Midbrain (tissue), 1 donor: ENCODE measurements at regions not wholly inside any gene's neighbourhood (a gene's known extent, or its start where the extent isn't known, plus 50 kb on each side); places are given as distances from the start of the nearest gene placed in this dataset.

Source experiments
- DNase-seq: peaks from one replicate; lab custom pipeline; 2025; lab: John Stamatoyannopoulos, UW

DNA sequence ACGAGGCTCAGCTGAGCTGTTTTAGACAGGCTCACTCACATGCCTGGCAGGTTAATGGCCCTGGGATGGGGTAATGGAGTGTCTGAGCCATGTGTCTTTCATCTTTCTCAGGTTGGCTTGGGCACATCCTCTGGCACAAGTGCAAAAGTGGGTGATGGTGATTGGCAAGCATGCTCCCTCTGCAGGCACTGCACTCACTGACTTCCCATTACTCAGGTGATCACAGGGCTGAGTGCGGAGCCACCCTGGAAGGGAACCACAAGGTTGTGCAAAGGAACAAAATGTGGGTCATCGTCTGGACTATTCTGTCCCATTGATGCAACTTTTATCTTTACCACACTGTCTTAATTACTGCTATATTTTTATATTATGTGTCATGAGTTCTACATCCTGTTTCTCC is 244.1 kb upstream of the AKR1E2 start:
- DNase-seq, result no peak

DNA sequence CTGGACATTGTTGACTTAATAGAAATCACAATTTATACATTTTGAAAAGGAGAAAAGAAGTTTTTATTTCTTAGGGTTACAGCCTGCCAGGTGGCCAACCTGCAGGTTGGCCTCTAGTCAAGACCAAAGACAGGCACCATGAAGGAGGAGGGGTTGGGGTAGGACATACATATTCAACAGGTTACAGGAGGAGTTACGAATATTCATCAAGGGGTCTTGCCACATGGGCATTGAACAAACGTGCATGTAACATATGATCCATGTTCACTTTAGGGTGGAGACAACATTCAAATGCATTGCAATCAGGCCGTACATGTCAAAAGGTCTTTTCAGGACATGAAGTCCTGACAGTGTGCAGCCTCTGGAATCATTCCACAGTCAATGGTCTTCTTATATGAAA is 246.2 kb upstream of the AKR1E2 start:
- DNase-seq, result no peak

DNA sequence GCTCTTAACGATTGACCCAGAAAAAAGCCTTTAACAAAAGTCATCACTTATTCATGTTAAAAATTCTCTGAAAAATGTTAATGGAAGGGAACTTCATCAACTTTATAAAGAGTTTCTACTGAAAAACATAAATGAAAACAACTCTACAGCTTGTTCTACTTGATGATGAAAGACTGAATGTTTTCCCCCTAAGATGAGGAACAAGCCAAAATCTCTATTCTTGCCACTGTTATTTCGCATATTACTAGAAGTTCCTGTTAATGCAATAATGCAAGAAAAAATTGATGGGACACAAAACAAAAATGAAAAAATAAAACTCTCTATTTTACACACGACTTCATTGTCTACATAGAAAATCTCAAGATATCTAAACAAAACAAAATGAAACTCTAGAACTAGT is 249.8 kb upstream of the AKR1E2 start:
- no peak for DNase-seq

DNA sequence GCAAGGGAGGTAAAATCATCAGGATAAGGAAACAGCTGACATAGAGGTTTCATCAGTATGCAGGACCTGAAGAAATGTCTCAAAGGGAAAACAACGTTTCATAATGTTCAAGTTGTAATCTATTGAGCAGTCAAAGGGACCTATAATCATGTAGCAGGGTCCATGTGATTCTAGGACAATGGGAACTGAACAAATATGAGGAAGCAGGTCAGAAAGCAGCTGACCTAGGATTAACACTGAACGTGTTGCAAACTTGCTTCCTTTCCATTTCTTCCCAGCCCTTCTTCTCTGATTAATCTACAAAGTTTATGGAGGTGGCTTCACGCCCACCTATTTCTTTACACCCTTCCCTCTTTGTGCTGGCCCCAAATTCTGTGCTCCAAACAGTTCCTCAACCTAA is 256.9 kb upstream of the AKR1E2 start:
- DNase-seq, result no peak

DNA sequence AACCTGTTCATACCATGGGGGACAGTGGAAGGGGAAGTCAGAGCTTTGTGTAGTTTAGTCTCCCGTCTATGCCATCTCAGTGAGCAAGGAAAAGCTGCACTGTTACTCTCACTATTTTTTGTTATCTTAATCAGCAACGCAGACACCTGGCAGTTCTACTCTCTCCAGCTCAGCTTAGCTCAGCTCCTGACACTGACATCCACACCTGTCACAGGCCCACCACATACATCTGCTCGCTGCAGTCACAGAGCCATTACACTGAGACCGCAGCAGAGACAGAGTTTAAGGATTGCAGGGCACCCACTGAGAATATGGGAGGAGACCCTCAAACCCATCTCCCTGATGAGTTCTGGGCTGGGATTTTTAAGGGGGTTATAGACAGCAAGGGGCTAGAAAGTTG is 257.3 kb upstream of the AKR1E2 start:
- no peak for DNase-seq

DNA sequence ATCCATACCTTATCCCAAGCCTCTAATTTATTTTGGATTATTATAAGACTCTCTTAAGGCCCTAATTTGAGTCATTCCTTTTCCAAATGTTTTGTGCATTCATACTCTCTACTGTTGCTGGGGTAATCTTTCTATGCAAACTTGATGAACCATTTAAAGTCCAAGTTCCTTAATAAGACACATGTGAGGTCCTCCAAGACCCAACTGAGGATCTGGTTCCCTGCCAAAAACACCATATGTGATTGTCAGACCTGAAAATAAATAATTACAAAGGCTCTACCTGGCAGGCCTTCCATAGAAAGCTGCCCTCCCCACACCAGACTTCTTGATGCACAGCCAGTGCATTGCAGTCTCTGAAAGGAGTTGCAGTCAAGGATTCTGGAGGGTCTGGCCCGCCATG is 257.9 kb upstream of the AKR1E2 start:
- DNase-seq, result no peak

DNA sequence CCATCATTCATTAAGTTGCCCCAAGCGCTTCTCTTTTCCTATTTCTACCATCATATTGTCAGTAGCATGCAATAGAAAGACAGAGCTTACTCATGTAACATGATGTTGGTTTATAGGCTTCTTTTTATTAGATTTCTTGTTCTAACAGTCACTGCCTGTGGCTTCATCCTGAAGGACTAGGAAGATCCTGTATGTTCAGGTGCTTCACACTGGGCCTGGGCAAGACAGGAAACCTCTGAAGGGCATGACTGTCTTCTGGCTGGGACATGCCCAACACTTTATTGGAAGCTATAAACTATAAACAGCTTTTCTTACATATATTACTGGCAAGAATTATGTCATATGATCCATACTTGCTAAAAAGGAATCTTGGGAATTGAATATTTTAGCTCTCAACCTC is 258.4 kb upstream of the AKR1E2 start:
- no peak for DNase-seq

DNA sequence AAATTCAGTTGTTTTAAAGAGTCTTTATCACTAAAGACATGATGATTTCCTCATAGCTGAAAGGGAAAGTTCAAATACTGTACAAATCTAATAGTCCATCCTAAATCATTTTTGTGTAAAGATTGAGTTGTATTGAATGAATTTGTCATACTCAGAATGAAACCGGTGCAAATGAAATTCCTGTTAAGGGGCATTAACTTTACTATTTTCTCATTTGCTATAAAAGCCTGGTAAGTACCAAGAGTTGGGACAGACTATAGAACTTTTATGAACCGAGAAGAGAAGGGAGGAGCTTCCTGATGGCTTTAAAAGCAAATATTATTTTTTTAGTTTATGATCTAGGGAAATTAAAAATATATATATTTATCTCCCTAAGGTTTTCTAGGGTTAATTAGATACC is 260.0 kb upstream of the AKR1E2 start:
- no peak for DNase-seq

DNA sequence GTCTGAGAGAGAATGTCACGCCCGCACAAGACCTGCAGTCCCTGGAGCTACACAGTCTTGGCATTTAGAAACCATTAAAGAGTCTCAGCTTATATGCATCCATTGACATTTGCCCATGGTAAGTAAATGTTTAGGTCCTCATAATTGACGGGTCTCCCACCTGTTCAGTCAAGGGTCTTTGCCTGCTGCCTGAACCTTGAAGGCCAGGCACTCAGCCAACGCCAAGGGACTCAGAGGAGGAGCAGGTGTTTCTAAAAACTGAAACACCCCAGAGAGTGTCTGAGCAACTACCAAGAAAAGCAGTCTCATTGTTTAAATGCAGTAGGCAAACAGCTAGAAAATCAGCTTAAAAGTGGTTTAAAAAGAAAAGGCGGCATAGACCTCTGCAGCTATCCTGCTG is 264.7 kb upstream of the AKR1E2 start:
- DNase-seq, result no peak

DNA sequence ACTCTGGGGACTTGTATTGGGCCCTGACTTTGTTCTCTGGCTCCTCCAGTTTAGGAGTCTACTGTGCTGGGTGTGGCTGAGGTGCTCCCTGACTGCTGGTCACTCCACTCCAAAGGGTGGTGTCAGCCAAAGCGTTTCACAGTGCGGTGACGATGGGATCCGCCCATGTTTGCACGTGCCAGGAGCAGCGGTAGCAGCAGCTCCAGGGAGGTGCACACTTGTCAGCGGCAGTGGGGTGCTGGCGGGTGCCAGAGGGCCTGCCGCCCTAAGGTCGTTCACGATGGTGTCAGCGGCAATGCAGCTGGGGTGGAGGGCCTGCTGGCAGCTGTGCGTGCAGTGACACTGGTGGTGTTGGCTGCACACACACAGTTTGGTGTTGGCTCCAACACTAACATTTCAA is 268.5 kb upstream of the AKR1E2 start:
- no peak for DNase-seq

DNA sequence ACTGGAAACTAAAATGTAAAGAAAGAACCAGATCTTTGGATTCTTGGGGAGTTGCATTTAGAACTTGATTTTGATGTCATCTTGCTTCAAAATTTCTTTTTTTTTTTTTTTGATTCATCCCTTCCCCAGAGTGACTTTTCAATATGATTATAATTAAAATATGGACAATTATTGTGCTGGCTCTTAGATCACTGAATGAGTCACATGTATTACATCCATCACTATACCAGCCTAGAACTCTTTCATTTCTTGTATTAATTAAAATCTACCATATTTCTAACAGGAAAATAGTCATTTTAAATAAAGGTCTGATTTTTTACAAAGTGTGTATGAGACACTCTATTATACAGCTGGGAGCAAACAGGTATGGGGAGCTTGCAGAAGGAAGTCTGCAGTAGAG is 269.5 kb upstream of the AKR1E2 start:
- no peak for DNase-seq

DNA sequence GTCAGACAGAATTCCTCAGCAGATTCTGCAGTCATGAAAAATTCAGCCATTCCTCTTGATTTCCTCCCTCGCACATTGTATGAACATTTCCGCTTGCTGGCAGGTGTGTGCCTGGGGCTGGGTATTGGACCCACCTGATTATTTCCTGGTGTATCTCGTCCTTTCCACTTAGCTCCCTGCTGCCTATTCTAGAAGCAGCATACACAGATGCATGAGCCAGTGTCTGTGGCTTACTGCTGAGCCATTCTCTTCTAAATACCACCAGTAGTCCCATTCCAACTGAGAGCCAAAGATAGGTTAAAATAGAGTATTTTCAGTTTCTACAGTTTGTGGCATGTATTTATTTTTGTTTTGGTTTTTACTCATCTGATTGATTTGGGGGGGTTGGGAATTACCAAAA is 270.1 kb upstream of the AKR1E2 start:
- DNase-seq, result no peak

DNA sequence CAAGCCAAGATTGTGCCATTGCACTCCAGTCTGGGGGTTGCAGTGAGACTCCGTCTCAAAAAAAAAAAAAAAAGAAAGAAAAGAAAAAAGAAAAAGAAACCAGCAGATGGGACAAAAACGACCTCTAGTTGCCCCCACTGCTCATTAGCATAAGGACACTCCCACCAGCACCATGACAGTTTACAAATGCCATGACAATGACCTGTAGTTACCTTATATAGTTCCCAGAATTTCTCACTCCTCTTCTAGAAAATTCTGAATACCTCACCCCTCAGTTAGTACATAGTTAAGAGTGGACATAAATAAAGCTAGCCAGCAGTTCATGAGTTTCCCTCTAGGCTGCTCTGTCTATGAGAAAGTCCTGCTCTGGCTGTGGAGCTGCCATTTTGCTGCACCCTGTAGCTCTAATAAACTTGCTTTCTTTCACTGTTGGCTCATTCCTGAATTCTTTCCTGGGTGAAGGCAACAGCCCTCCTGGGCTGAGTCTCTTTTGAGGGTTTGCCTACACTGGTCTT is 276.8 kb upstream of the AKR1E2 start:
- no peak for DNase-seq

DNA sequence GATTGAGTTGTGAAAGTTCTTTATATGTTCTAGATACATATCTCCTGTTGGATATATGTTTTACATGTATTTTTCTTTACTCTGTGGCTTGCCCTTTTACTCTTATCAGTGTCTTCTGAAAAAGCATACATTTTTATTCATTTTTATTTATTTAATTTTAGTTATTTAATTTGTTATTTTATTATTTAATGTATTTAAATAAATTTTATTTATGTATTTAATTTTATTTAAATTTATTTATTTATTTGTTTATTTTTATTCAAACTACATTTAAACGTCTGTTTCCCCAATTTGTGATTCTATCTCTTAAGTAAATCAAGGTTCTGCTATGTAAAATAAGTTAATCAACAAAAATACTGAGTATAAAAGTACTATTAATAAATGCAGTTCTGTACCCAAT is 279.1 kb upstream of the AKR1E2 start:
- no peak for DNase-seq

DNA sequence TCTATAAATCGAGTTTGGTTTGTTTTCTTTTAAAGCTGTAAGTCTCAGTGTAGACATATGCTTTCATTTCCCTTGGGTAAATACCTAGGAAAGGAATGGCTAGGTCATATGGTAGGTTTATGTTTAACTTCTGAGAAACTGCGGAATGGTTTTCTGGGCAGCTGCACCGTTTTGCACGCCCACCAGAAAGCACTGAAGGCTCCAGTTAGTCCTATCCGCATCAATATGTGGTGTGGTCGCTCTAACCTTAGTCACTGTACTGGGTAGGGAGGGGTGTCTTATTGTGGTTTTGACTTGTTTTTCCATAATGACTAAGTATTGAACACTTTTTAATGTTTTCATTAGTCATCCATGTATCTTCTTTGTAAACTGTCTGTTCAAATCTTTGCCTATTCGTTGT is 279.5 kb upstream of the AKR1E2 start:
- DNase-seq, result no peak

DNA sequence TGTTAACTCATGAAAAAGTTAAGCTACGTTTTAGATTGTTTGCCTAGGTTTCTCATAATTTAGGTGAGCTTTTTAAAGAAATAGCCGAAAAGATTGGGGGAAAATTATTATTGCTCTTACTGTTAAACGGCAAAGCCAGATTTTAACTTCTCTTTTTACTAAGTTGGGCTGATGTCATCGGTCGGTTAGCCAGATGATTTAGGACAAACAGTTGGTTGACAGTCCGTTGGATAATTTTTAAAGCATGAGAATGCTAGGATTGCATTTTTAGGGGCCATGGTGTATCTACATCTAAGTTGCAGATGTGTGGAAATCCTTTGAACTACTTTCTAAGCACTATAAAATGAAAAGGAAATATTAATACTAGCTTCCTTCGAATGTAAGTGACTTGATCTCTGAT is 280.9 kb upstream of the AKR1E2 start:
- no peak for DNase-seq

DNA sequence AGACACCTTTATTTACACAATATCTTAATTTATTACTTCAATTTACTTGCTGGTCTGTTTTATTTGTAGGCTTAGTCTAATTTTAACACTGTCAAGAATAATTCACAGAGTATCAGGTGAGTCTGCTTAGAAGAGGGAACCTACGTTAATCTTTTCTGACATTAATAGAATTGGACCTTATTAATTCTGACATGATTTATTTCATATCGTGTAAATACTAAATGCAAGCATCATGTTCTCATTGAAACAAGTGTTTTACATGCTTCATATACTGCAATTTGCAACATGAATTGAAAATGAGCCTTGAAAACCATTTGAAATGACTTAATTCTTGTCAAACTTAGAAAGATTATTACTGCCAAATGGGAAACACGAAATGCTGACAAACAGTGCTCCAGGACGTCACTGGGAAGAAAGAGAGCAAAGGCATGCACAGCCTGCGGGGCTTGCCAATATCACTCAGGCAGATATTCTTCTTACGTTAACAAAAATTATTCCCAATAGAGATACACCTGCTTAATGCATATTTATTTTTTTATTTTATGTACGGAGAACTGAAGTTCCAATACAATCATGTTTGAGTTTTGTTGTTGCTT is 282.0 kb upstream of the AKR1E2 start:
- DNase-seq, result no peak

DNA sequence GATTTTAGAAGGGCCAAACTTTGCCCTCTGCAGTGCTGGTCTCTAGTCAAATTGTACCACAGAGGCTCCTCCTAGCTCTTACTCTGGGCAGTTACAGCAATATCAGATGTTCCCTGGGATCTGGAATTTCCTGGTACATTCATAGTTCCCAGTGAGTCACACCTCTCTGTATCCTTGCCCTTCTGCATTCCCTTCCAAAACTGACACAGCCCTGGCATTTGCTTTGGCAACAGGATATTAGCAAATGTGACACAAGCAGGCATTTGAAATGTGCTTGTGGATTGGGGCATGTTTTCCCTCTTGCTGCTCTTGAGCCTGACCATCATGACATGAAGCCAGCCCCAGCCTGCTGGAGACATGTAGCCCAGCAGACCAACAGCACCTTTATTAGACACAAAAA is 284.7 kb upstream of the AKR1E2 start:
- DNase-seq, result no peak

DNA sequence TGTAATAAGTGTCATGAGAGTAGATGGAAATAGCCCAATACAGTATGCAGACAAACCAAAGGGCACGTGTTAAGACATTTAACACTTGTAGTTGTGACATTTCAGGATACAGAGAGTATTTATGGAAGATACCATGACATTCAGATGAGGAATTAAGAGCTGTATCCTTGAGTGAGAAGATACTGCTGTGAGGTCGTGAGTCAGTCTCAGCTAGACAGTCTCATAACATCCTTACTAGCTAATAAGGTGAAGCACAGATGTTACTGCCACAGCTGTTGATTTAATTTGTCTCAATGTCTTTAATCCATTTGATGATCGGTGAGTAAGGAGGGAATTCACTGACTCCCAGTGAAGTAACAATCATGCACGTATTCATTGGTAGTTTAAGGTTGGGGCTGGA is 288.0 kb upstream of the AKR1E2 start:
- DNase-seq, result no peak

DNA sequence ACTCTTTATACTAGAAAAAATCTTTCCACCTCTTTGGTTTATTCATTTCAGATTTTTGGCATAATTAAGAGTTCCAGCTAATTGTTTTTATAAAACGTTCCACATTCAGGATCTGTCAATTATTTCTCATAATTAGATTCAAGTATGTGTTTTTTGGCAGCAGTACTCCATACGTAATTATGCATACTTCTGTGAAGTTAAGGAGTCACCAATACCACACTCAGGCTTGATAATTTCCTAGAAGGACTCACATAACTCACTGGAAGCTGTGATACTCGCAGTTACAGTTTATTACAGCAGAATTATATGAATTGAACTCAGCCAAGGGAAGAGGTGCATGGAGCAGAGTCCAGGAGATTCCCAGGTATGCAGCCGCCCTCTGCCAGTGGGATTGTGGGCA is 290.5 kb upstream of the AKR1E2 start:
- no peak for DNase-seq

DNA sequence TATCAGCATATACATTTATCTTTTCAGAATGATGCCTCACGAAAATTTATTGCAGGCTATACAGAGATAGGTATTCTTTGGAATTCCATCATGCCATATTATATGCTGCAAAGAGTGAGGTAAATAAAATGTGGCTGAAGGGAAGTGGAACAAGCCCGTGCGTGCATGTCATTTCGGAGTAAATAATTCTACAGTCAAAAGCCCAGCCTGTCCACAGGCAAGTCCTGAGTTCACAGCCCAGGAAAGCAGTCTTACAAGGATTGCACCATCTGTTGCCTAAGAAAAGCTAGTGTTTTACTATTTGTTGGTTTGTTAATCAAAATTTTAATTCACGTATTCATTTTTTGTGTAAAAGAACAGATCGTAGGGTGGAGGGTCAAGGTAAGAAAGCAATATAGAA is 292.4 kb upstream of the AKR1E2 start:
- no peak for DNase-seq

DNA sequence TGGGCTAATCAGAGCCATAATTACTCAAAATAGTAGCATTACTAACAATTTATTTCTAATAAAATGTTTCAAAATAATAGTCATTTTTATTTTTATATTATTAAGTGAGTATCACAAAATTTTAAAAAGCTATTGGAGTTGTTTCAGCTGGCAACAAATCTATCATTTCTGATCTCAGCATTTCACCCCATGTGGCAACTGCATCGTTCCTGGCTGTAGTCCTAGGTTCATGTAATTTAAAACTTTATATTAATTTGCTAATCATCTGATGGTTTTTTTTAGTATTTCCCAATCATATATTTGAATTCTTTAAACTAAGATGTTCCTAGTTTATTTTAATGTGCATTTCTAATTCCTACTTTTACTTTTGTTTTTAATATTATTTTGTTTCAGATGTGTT is 293.0 kb upstream of the AKR1E2 start:
- no peak for DNase-seq

DNA sequence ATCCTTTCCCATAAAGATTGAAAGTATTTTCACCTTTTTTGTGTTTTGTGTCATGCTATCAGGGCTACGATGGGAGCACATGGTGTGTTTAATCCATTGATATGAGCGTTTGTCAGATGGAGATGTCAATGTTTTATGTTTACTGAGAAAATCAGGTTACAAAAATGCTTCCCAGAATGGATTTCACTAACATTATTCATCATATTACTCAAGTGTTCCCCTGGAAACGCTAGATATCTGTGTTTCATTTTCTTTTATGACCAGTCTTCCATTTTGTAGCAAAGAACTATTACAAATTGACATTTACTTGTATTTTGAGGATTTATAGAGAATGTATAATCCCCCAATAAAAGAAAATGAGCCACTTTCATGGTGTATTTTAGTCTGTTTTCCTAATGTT is 293.5 kb upstream of the AKR1E2 start:
- DNase-seq, result no peak

DNA sequence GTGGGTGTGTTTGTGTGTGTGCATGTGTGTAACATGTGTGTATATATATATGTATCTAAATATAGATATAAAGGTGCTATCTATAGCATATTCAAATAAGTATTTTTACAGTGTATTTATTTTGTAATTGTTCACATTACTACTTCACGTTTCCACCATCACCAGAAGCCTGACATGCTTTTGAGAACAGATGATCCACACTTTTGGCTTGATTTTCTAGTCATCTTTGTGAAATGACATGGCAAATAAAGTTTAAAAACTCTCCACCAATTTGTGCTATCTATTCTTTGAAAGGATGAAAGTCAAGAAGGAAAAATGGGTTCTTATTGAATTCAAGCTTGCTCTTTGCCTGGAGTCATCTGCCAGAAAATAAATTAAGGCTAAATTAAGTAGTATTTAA is 294.0 kb upstream of the AKR1E2 start:
- no peak for DNase-seq

DNA sequence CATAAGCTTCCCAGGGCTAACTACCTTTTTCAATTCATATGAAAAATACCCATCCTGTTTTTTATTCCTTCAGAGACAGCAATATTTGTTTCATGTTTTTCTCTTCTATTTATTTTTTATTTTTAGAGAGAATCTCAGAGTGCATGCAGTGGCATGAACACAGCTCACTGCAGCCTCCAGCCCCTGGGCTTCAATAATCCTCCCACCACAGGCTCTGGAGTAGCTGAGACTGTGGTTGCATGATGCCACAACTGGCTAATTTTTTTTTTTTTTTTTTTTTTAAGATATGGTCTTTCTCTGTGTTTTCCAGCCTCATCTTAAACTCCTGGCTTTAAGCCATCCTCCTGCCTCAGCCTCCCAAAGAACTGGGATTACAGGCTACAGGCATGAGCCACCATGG is 296.7 kb upstream of the AKR1E2 start:
- DNase-seq, result no peak
